Heart right ventricle (tissue), 16 donors: ENCODE measurements at regions not wholly inside any gene's neighbourhood (a gene's known extent, or its start where the extent isn't known, plus 50 kb on each side); places are given as distances from the start of the nearest gene placed in this dataset.

Source experiments
- ATAC-seq, 8 donors: fragments of 200-7000 bp; cut with Tn5 transposase; one replicate each; pipeline ENCODE4 v1.9.1; 2020; ENCODE audit warnings: mild to moderate bottlenecking in 8 of 8, moderate library complexity in 8 of 8, moderate number of reproducible peaks in 1 of 8
- DNase-seq, 2 donors: peaks; one replicate each; pipeline ENCODE4 v3.0.0-alpha.2; 2020
- H3K27ac ChIP-seq, 10 donors: fragments of 200-600 bp; sonication (generic) in 2 of 10; one replicate each; pipeline versions ENCODE4 v1.5.0 to v1.8.0; 2020 to 2022; ENCODE audit warnings: mild to moderate bottlenecking in 3 of 10
- H3K27me3 ChIP-seq, 7 donors: fragments of 200-600 bp; one replicate each; pipeline ENCODE4 v1.8.0; 2021 to 2022; ENCODE audit warnings: mild to moderate bottlenecking in 2 of 7
- H3K36me3 ChIP-seq, 9 donors: fragments of 200-600 bp; sonication (generic) in 1 of 9; one replicate each; pipeline versions ENCODE4 v1.5.0 to v1.8.0; 2020 to 2022; ENCODE audit warnings: mild to moderate bottlenecking in 2 of 9
- H3K4me1 ChIP-seq, 9 donors: fragments of 200-600 bp; sonication (generic) in 1 of 9; one replicate each; pipeline versions ENCODE4 v1.5.0 to v1.8.0; 2020 to 2022; ENCODE audit warnings: mild to moderate bottlenecking in 4 of 9
- H3K4me3 ChIP-seq, 10 donors: fragments of 200-600 bp; sonication (generic) in 2 of 10; one replicate each; pipeline versions ENCODE4 v1.5.0 to v1.8.0; 2020 to 2022; ENCODE audit warnings: mild to moderate bottlenecking in 7 of 10, moderate library complexity in 2 of 10
- H3K9me3 ChIP-seq, 11 donors: fragments of 200-600 bp in 10 of 11; sonication (generic) in 2 of 11; one replicate each; pipeline versions ENCODE4 v1.5.0 to v1.8.0; 2013 to 2022; ENCODE audit warnings: mild to moderate bottlenecking in 2 of 11, control low read depth in 1 of 11, moderate library complexity in 1 of 11
- CTCF ChIP-seq, 9 donors: fragments of 200-600 bp; sonication (generic) in 2 of 9; IDR thresholded peaks; one replicate each; pipeline versions ENCODE4 v1.5.0 to v1.8.0; 2021 to 2022; ENCODE audit warnings: antibody characterized with exemption in 9 of 9, mild to moderate bottlenecking in 5 of 9, moderate library complexity in 1 of 9
- WGBS, 2 donors: extraction: QIAGEN DNeasy Blood & Tissue Kit; methylation state at CpG; one replicate each; pipeline ENCODE4 v1.1.7; 2013; ENCODE audit warnings: inconsistent platforms in 1 of 2; 5-methylcytosine and 5-hydroxymethylcytosine counted together
- intact Hi-C, 10 donors: fragments of 100-400 bp; cut with DNase I; formaldehyde crosslinking; loops; one replicate each; pipeline versions ENCODE4 v1.11.1 to v1.14.2; 2022
- donor health status: Arrhythmogenic right ventricular cardiomyopathy.
- donor health status: ischemic (EF 13 %, LVEDD 7.1; RV severe dilation, severe dysfunction).
- donor health status: healthy with polysubstance abuse.
- donor health status: DM: no; HTN: yes; CAD: no.
- donor health status: DM: no; HTN: no; CAD: no.
- donor health status: ischemic (EF 25% LVEDD 6.9; RV normal size, moderate dysfunction).
- donor health status: ischemic (EF 25% LVEDD 5.7; RV mildly dilated, moderate dysfunction).
- donor health status: healthy.
- donor health status: DM: yes; HTN: yes; CAD: no.
- donor health status: Ischemic cardiomyopathy.
- donor health status: ischemic (EF 35%, LVEDD 5.7; RV mildly dilated, moderate dysfunction).
- donor health status: nonischemic (EF 11% LVEDD 7.7; RV severe dilation, severe dysfunction).
- donor health status: DM: yes; HTN: yes; CAD: no.
- donor health status: PGD.
- donor health status: ischemic (EF 29% LVEDD 5.4; RV normal size, mild dysfunction).
- donor health status: nonischemic (EF 23%, LVEDD 6.1; RV moderate dilation, normal function).

DNA sequence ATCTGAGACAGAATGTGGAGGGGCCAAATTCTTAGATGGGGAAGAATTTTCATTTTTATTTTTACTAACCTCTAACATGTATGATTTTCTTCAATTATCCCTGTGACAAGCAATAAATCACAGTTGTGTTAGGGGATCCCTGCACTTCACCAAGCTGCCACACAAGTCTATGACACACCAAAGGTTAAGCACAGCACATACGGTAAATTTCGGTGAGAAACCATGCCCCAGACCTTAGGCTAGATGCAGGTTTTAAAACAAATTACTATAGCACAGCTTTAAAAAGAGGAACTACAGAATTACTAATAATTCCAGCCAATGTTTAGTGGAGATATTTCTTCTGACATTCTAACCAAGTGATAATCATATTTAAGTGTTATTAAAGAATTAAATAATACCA is 175.7 kb upstream of the RORB start:
- Histone ChIP-seq H3K27me3 (no peaks in the 10 kb centered on the region), H3K4me1 (no peaks in the 10 kb centered on the region), H3K4me3 (no peak overlapping the region), H3K27ac (no peak overlapping the region), H3K36me3 (no peaks in the 10 kb centered on the region), H3K9me3 (peaks cover 0 to 17% (median 0%) of the 10 kb centered on the region in 11 donors)
- ATAC-seq (no peak), DNase-seq (no peak)
- no peak for TF ChIP-seq CTCF (IDR thresholded peaks at IDR 0.05)
- intact Hi-C loops: no loop called here
- WGBS, 2 donors: 82 to 87% methylated on average over 2 of the region's 2 CpGs

GRCh38 chr9:74322661-74323314 is 174.3 kb upstream of the RORB start:
- no peak overlapping the region for H3K4me3 ChIP-seq
- 54 to 64% methylated on average over 3 of the region's 3 CpGs for WGBS, 2 donors
- H3K27me3 ChIP-seq: no peaks in the 10 kb centered on the region
- no peaks in the 10 kb centered on the region for H3K4me1 ChIP-seq
- no peak for TF ChIP-seq CTCF (IDR thresholded peaks at IDR 0.05)
- intact Hi-C loops: no loop called here
- peaks cover 0 to 17% (median 0%) of the 10 kb centered on the region in 11 donors for H3K9me3 ChIP-seq
- H3K36me3 ChIP-seq: no peaks in the 10 kb centered on the region
- DNase-seq: no peak
- ATAC-seq: no peak
- no peak overlapping the region for H3K27ac ChIP-seq

DNA sequence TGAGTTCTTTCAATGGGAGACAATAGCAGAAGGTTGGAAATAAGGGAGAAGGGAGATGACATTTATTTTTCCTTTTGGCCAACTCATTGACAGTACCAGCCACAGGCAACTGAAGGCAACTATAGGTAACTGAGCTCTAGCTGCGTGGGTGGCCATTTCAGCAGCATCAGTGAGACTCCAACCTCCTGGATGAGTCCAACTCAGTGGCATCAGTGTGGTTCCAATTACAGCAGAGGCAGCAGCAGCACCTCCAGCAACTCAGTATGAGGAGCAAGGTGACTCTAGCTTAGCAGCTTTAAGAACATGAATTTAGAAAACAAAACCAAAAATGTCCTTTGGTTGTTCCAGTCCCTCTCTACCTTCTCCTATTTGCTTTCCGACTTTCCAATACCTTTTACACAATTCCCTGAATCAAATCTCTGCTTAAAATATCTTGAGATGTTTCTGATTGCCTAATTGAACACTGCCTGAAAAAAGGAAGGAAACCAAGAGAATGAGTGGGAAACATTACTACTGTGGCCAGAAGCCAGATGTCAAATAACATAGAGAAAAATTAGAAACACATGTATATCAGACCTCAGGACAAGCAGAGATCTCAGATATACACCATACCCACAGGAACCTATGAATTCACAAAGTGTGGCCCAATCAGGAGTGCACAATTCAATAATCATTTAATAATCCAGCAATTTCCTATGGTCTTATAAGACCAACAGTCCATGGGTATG is 166.5 kb upstream of the RORB start:
- intact Hi-C loops: no loop called here
- 74 to 86% methylated on average over 2 of the region's 2 CpGs for WGBS, 2 donors
- TF ChIP-seq CTCF (IDR thresholded peaks at IDR 0.05): no peak
- ATAC-seq (no peak), DNase-seq (no peak)
- no peaks in the 10 kb centered on the region for H3K4me1 ChIP-seq
- no peak overlapping the region for H3K27ac ChIP-seq
- peaks cover 0 to 2% (median 0%) of the 10 kb centered on the region in 11 donors for H3K9me3 ChIP-seq
- H3K4me3 ChIP-seq: no peak overlapping the region
- H3K27me3 ChIP-seq: peaks cover 0 to 6% (median 0%) of the 10 kb centered on the region in 7 donors
- no peaks in the 10 kb centered on the region for H3K36me3 ChIP-seq

DNA sequence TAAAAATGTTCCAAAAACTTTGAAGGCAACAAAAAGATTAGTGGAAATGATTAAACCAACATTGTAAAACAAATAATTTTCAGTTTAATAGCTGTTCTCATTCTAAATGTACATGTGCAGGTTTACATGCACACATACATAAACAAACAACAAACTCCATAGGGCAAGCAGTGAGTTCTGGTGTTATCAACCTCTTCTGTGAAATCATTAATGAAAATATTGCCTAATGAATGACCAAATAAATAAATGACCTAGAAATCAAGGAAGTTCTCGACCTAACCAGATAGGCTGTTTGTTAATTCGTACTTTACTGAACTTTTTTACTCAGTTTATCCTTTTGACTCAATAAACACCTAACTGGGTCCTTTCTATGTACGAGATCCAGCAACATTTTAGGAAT is 165.5 kb upstream of the RORB start:
- ATAC-seq (no peak), DNase-seq (no peak)
- no peaks in the 10 kb centered on the region for H3K4me1 ChIP-seq
- H3K4me3 ChIP-seq: no peak overlapping the region
- peaks cover 0 to 2% (median 0%) of the 10 kb centered on the region in 11 donors for H3K9me3 ChIP-seq
- H3K27ac ChIP-seq: no peak overlapping the region
- 61 to 71% methylated on average over 3 of the region's 3 CpGs for WGBS, 2 donors
- no peak for TF ChIP-seq CTCF (IDR thresholded peaks at IDR 0.05)
- intact Hi-C loops: no loop called here
- H3K27me3 ChIP-seq: peaks cover 0 to 6% (median 0%) of the 10 kb centered on the region in 7 donors
- no peaks in the 10 kb centered on the region for H3K36me3 ChIP-seq
